Kidney capillary endothelial cell (primary cell): ENCODE measurements at regions not wholly inside any gene's neighbourhood (a gene's known extent, or its start where the extent isn't known, plus 50 kb on each side); places are given as distances from the start of the nearest gene placed in this dataset.

Experiments
- DNase-seq: peaks from one replicate; pipeline ENCODE4 v3.0.0-alpha.2; 2018; ENCODE audit warnings: low spot score

GRCh38 chr10:131635564-131636015 is 265.2 kb upstream of the PPP2R2D start:
- DNase-seq = no peak

- DNase-seq = no peak
These were observed 264.7 kb upstream of the PPP2R2D start for GRCh38 chr10:131636116-131636515.

GRCh38 chr10:131636841-131637724 is 263.7 kb upstream of the PPP2R2D start:
- DNase-seq = no peak

- DNase-seq = no peak
These were observed 262.5 kb upstream of the PPP2R2D start for GRCh38 chr10:131638049-131638879.

GRCh38 chr10:131638880-131639278 is 261.9 kb upstream of the PPP2R2D start:
- DNase-seq = no peak

GRCh38 chr10:131640045-131640644 is 260.7 kb upstream of the PPP2R2D start:
- DNase-seq = no peak

- no peak for DNase-seq
These were observed 259.6 kb upstream of the PPP2R2D start for GRCh38 chr10:131641231-131641630.

- DNase-seq = no peak
These were observed 258.9 kb upstream of the PPP2R2D start for GRCh38 chr10:131641898-131642297.

- DNase-seq = no peak
These were observed 257.8 kb upstream of the PPP2R2D start for GRCh38 chr10:131642966-131643365.

GRCh38 chr10:131644289-131644688 is 256.5 kb upstream of the PPP2R2D start:
- no peak for DNase-seq

- no peak for DNase-seq
These were observed 255.7 kb upstream of the PPP2R2D start for GRCh38 chr10:131644864-131645658.

GRCh38 chr10:131645756-131646155 is 255.1 kb upstream of the PPP2R2D start:
- no peak for DNase-seq

- no peak for DNase-seq
These were observed 254.0 kb upstream of the PPP2R2D start for GRCh38 chr10:131646551-131647525.

- no peak for DNase-seq
These were observed 253.0 kb upstream of the PPP2R2D start for GRCh38 chr10:131647789-131648188.

- DNase-seq = no peak
These were observed 252.3 kb upstream of the PPP2R2D start for GRCh38 chr10:131648386-131649020.

- no peak for DNase-seq
These were observed 251.2 kb upstream of the PPP2R2D start for GRCh38 chr10:131649617-131650016.

- DNase-seq = no peak
These were observed 250.6 kb upstream of the PPP2R2D start for GRCh38 chr10:131650169-131650705.

GRCh38 chr10:131650771-131651673 is 249.8 kb upstream of the PPP2R2D start:
- DNase-seq = no peak
